Smooth muscle cell (in vitro differentiated cells): ENCODE measurements at regions not wholly inside any gene's neighbourhood (a gene's known extent, or its start where the extent isn't known, plus 50 kb on each side); places are given as distances from the start of the nearest gene placed in this dataset.
"Not testable (repeated sequence)": the region's sequence is repeated elsewhere in the genome, so short reads cannot be mapped to it uniquely, and the experiment has no call there.

Source experiments
- DNase-seq: peaks from one replicate; lab custom pipeline; 2025; ENCODE audit not compliant: unreplicated experiment; lab: John Stamatoyannopoulos, UW
- H2AFZ ChIP-seq: fragments of 200-600 bp; sonication (generic); 2 replicates; pipeline ENCODE4 v1.6.0; 2016; ENCODE audit warnings: antibody characterized with exemption, low read depth, mild to moderate bottlenecking
- H3F3A ChIP-seq: fragments of 200-600 bp; sonication (generic); 2 replicates; pipeline ENCODE4 v1.6.0; 2017; ENCODE audit warnings: antibody characterized with exemption, low read depth
- H3K27ac ChIP-seq: fragments of 200-600 bp; sonication (generic); 2 replicates; pipeline ENCODE4 v1.5.1; 2016; ENCODE audit warnings: low read depth, mild to moderate bottlenecking
- H3K27me3 ChIP-seq: fragments of 200-600 bp; sonication (generic); 2 replicates; pipeline ENCODE4 v1.6.1; 2016; ENCODE audit warnings: low read depth, mild to moderate bottlenecking
- H3K36me3 ChIP-seq: fragments of 200-600 bp; sonication (generic); 2 replicates; pipeline ENCODE4 v1.5.1; 2016; ENCODE audit warnings: low read depth
- H3K4me1 ChIP-seq: fragments of 200-600 bp; sonication (generic); 2 replicates; pipeline ENCODE4 v1.5.1; 2016; ENCODE audit warnings: low read depth
- H3K4me2 ChIP-seq: fragments of 200-600 bp; sonication (generic); 2 replicates; pipeline ENCODE4 v1.6.0; 2016; ENCODE audit warnings: mild to moderate bottlenecking
- H3K4me3 ChIP-seq: fragments of 200-600 bp; sonication (generic); 2 replicates; pipeline ENCODE4 v1.5.1; 2016; ENCODE audit warnings: mild to moderate bottlenecking
- H3K79me2 ChIP-seq: fragments of 200-600 bp; sonication (generic); 2 replicates; pipeline ENCODE4 v1.6.0; 2016; ENCODE audit warnings: low read depth, mild to moderate bottlenecking
- H3K9ac ChIP-seq: fragments of 200-600 bp; sonication (generic); 2 replicates; pipeline ENCODE4 v1.6.0; 2016; ENCODE audit warnings: low read depth
- H3K9me3 ChIP-seq: fragments of 200-600 bp; sonication (generic); replicated peaks from 2 replicates; pipeline ENCODE4 v1.5.1; 2016; ENCODE audit warnings: low read depth
- H4K20me1 ChIP-seq: fragments of 200-600 bp; sonication (generic); 2 replicates; pipeline ENCODE4 v1.6.0; 2016; ENCODE audit warnings: low read depth
- WGBS: methylation state at CpG from one replicate; pipeline ENCODE4 v1.1.7; 2016; ENCODE audit warnings: low lambda C conversion rate; 5-methylcytosine and 5-hydroxymethylcytosine counted together
- TF ChIP-seq, protein P1 (sequence below): fragments of 200-600 bp; sonication (generic); IDR thresholded peaks from 2 replicates; pipeline ENCODE4 v1.5.1; 2017; ENCODE audit warnings: borderline replicate concordance, mild to moderate bottlenecking, antibody characterized with exemption; ENCODE audit not compliant: insufficient read depth, poor library complexity, severe bottlenecking

- Histone ChIP-seq H3K27me3 (no peaks in the 10 kb centered on the region), H3K36me3 (no peaks in the 10 kb centered on the region), H3K4me2 (peak overlapping the region; percentile 30), H3K27ac (peak overlapping the region; percentile 42), H3K4me1 (peaks cover 4% of the 10 kb centered on the region), H3K9ac (no peak overlapping the region), H3K79me2 (no peaks in the 10 kb centered on the region), H3K4me3 (no peak overlapping the region), H4K20me1 (no peaks in the 10 kb centered on the region), H3K9me3 (no peaks in the 10 kb centered on the region), H3F3A (peaks cover 8% of the 10 kb centered on the region), H2AFZ (no peak overlapping the region)
- WGBS: 67% methylated on average over 7 of the region's 7 CpGs
- TF ChIP-seq, protein P1, sequence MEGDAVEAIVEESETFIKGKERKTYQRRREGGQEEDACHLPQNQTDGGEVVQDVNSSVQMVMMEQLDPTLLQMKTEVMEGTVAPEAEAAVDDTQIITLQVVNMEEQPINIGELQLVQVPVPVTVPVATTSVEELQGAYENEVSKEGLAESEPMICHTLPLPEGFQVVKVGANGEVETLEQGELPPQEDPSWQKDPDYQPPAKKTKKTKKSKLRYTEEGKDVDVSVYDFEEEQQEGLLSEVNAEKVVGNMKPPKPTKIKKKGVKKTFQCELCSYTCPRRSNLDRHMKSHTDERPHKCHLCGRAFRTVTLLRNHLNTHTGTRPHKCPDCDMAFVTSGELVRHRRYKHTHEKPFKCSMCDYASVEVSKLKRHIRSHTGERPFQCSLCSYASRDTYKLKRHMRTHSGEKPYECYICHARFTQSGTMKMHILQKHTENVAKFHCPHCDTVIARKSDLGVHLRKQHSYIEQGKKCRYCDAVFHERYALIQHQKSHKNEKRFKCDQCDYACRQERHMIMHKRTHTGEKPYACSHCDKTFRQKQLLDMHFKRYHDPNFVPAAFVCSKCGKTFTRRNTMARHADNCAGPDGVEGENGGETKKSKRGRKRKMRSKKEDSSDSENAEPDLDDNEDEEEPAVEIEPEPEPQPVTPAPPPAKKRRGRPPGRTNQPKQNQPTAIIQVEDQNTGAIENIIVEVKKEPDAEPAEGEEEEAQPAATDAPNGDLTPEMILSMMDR: no peak
- no peak for DNase-seq
These were observed 200.0 kb upstream of the SULF2 start for GRCh38 chr20:47985092-47985850.

DNA sequence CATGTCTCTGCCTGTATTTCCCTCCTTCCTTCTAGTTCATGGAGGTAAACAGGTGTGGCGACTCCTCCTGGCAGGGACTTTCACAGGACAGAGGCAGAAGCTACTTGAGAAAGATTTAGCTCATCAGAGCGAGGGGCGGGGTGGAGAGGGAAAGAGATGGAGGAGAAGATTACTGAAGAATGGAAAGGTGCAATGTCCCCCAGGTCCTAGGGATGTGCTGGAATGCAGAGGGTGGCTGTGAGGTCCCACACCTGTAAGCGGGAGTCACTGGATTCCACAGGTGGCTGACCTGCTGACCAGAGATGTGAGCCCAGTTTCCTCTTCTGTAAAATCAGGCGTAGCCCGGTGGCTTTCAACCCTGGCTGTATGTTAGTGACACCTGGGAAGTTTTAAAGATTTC is 199.2 kb upstream of the SULF2 start:
- no peaks in the 10 kb centered on the region for H3K9me3 ChIP-seq
- WGBS: 90% methylated on average over 6 of the region's 6 CpGs
- peaks cover 4% of the 10 kb centered on the region for H3K4me1 ChIP-seq
- H3K4me3 ChIP-seq: no peak overlapping the region
- H3K79me2 ChIP-seq: no peaks in the 10 kb centered on the region
- no peaks in the 10 kb centered on the region for H4K20me1 ChIP-seq
- no peak overlapping the region for H2AFZ ChIP-seq
- peak overlapping the region; percentile 42 for H3K27ac ChIP-seq
- H3K27me3 ChIP-seq: no peaks in the 10 kb centered on the region
- TF ChIP-seq, protein P1: no peak
- peaks cover 8% of the 10 kb centered on the region for H3F3A ChIP-seq
- no peak overlapping the region for H3K9ac ChIP-seq
- H3K4me2 ChIP-seq: peak overlapping the region; percentile 30
- DNase-seq: no peak
- H3K36me3 ChIP-seq: no peaks in the 10 kb centered on the region

DNA sequence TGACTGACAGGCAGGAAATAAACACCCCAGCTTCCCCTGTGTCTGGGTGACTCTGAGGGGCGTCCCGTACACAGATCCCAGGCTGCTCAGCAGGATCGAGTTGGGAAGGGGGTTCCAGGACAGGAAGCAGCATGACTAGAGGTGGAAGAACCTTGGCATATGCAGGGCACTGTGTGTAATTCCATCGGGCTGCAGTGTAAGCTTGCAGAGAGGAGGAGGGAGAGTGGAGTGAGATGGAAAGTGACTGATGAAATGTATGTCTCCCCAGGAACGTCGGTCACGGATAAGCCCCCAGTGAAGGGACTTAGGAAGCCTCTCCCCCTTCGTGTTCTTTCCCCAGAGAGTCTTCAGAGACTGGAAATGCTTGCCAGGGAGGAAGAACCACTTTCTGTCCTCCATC is 198.4 kb upstream of the SULF2 start:
- not testable (repeated sequence) for H3K27me3 ChIP-seq, H2AFZ ChIP-seq, H3F3A ChIP-seq, H3K36me3 ChIP-seq, H3K9ac ChIP-seq, H3K4me3 ChIP-seq, H3K79me2 ChIP-seq, H3K27ac ChIP-seq, H3K4me1 ChIP-seq, H3K4me2 ChIP-seq, H3K9me3 ChIP-seq, DNase-seq, H4K20me1 ChIP-seq
- 63% methylated on average over 5 of the region's 8 CpGs for WGBS

GRCh38 chr20:47982574-47983360 is 197.5 kb upstream of the SULF2 start:
- Histone ChIP-seq H3K4me3 (no peak overlapping the region), H3K79me2 (no peaks in the 10 kb centered on the region), H3F3A (peaks cover 8% of the 10 kb centered on the region), H3K4me2 (no peak overlapping the region), H2AFZ (no peak overlapping the region), H3K4me1 (peaks cover 9% of the 10 kb centered on the region), H4K20me1 (no peaks in the 10 kb centered on the region), H3K27me3 (no peaks in the 10 kb centered on the region), H3K9ac (no peak overlapping the region), H3K36me3 (no peaks in the 10 kb centered on the region), H3K9me3 (no peaks in the 10 kb centered on the region), H3K27ac (no peak overlapping the region)
- TF ChIP-seq, protein P1: no peak
- WGBS: 93% methylated on average over 16 of the region's 18 CpGs
- no peak for DNase-seq
